HCT116 (cell line): ENCODE measurements at regions not wholly inside any gene's neighbourhood (a gene's known extent, or its start where the extent isn't known, plus 50 kb on each side); places are given as distances from the start of the nearest gene placed in this dataset.

Experiments used
- CEBPB ChIP-seq: IDR thresholded peaks from 2 replicates; pipeline ENCODE4 v1.6.1; 2012; ENCODE audit warnings: low read depth
- EZH2phosphoT487 ChIP-seq: fragments of 200-600 bp; IDR thresholded peaks from 2 replicates; pipeline ENCODE4 v1.6.1; 2018; ENCODE audit warnings: antibody characterized with exemption, borderline replicate concordance
- JUND ChIP-seq: IDR thresholded peaks from 2 replicates; pipeline ENCODE4 v1.6.1; 2012
- POLR2A ChIP-seq: IDR thresholded peaks from 2 replicates; pipeline ENCODE4 v1.7.0; 2011; ENCODE audit warnings: borderline replicate concordance; ENCODE audit not compliant: insufficient read depth, insufficient read length; ENCODE audit errors: extremely low read depth
- ZFX ChIP-seq: fragments of 450-650 bp; IDR thresholded peaks from 2 replicates; pipeline ENCODE4 v1.6.1; 2017
- ZNF274 ChIP-seq: fragments of 200-500 bp; sonication (Bioruptor generic); IDR thresholded peaks from 2 replicates; pipeline ENCODE4 v1.6.1; 2014; ENCODE audit warnings: mild to moderate bottlenecking, low read depth, low read length, inconsistent platforms
- TF ChIP-seq, protein P1 (sequence below): IDR thresholded peaks from 2 replicates; pipeline ENCODE4 v1.6.1; 2012
- TF ChIP-seq, protein P2 (sequence below), 3 experiments: fragments of 200-600 bp in 1 of 3; sonication (generic) in 1 of 3; IDR thresholded peaks in 2 of 3; conservative IDR thresholded peaks in 1 of 3; 2 replicates each; pipeline ENCODE4 v1.5.1; 2012 to 2017; ENCODE audit warnings: low read depth in 2 of 3, low read length in 2 of 3, antibody characterized with exemption in 1 of 3, borderline replicate concordance in 1 of 3, control low read depth in 1 of 3, mild to moderate bottlenecking in 1 of 3, mixed read lengths in 1 of 3, mixed run types in 1 of 3, moderate library complexity in 1 of 3; ENCODE audit not compliant: insufficient read depth in 1 of 3
- TF ChIP-seq, protein P3 (sequence below): IDR thresholded peaks from 2 replicates; pipeline ENCODE4 v1.6.1; 2011; ENCODE audit warnings: mild to moderate bottlenecking, low read length, moderate library complexity; ENCODE audit not compliant: insufficient replicate concordance; ENCODE audit errors: extremely low read depth

DNA sequence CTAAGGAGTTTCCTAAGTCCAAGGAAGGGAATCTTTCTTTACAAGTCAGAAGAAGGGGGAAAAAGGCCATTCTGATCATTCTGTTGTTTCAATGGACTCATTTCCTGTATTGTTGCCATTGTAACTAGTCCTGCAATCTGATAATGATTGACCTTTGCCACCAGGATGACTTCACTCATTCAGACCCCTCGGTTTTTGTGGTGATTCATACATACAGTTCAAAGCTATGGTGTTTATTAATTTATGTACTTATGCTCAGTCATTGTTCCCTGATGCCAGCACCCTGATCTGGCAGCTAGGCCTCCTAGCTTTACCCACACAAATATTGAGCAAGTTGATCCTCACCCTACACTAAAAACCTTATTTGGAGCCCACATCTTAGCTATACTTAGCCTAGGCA is 57.6 kb upstream of the ZNF519 start:
- TF ChIP-seq, protein P1, sequence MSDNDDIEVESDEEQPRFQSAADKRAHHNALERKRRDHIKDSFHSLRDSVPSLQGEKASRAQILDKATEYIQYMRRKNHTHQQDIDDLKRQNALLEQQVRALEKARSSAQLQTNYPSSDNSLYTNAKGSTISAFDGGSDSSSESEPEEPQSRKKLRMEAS: no peak
- peak; percentile 63 for TF ChIP-seq JUND
- TF ChIP-seq EZH2phosphoT487: no peak
- TF ChIP-seq, protein P2, sequence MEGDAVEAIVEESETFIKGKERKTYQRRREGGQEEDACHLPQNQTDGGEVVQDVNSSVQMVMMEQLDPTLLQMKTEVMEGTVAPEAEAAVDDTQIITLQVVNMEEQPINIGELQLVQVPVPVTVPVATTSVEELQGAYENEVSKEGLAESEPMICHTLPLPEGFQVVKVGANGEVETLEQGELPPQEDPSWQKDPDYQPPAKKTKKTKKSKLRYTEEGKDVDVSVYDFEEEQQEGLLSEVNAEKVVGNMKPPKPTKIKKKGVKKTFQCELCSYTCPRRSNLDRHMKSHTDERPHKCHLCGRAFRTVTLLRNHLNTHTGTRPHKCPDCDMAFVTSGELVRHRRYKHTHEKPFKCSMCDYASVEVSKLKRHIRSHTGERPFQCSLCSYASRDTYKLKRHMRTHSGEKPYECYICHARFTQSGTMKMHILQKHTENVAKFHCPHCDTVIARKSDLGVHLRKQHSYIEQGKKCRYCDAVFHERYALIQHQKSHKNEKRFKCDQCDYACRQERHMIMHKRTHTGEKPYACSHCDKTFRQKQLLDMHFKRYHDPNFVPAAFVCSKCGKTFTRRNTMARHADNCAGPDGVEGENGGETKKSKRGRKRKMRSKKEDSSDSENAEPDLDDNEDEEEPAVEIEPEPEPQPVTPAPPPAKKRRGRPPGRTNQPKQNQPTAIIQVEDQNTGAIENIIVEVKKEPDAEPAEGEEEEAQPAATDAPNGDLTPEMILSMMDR (IDR thresholded peaks at IDR 0.05 in 2 of 3, conservative IDR thresholded peaks at IDR 0.05 in 1 of 3; ENCODE audit: borderline replicate concordance in 1 of 3, insufficient read depth in 1 of 3, low read depth in 2 of 3, low read length in 2 of 3): no peak
- TF ChIP-seq, protein P3, sequence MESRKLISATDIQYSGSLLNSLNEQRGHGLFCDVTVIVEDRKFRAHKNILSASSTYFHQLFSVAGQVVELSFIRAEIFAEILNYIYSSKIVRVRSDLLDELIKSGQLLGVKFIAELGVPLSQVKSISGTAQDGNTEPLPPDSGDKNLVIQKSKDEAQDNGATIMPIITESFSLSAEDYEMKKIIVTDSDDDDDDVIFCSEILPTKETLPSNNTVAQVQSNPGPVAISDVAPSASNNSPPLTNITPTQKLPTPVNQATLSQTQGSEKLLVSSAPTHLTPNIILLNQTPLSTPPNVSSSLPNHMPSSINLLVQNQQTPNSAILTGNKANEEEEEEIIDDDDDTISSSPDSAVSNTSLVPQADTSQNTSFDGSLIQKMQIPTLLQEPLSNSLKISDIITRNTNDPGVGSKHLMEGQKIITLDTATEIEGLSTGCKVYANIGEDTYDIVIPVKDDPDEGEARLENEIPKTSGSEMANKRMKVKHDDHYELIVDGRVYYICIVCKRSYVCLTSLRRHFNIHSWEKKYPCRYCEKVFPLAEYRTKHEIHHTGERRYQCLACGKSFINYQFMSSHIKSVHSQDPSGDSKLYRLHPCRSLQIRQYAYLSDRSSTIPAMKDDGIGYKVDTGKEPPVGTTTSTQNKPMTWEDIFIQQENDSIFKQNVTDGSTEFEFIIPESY: no peak
- TF ChIP-seq CEBPB: 0 out of 2 replicates have a peak, but pooled peaks have one; percentile 15
- TF ChIP-seq ZNF274: no peak
- TF ChIP-seq POLR2A: no peak
- no peak for TF ChIP-seq ZFX
